Activated gamma-delta T cell (primary cell): ENCODE measurements at regions not wholly inside any gene's neighbourhood (a gene's known extent, or its start where the extent isn't known, plus 50 kb on each side); places are given as distances from the start of the nearest gene placed in this dataset.
"Not testable (repeated sequence)": the region's sequence is repeated elsewhere in the genome, so short reads cannot be mapped to it uniquely, and the experiment has no call there.

Source experiments
- DNase-seq: peaks from one replicate; lab custom pipeline; 2025; lab: John Stamatoyannopoulos, UW

GRCh38 chr7:52360541-52360940, 674.9 kb upstream of the POM121L12 start:
- DNase-seq, result no peak

- DNase-seq, result no peak
These were observed 680.4 kb upstream of the POM121L12 start for GRCh38 chr7:52355053-52355452.

GRCh38 chr7:52352013-52352981, 683.1 kb upstream of the POM121L12 start:
- no peak for DNase-seq

GRCh38 chr7:52344015-52344414, 691.4 kb upstream of the POM121L12 start:
- DNase-seq, result no peak

GRCh38 chr7:52340067-52340466, 695.4 kb upstream of the POM121L12 start:
- DNase-seq, result no peak

GRCh38 chr7:52328328-52328727, 707.1 kb upstream of the POM121L12 start:
- not testable (repeated sequence) for DNase-seq

- no peak for DNase-seq
These were observed 710.2 kb upstream of the POM121L12 start for GRCh38 chr7:52325237-52325636.

- no peak for DNase-seq
These were observed 712.2 kb upstream of the POM121L12 start for GRCh38 chr7:52323202-52323746.

- DNase-seq, result no peak
These were observed 714.8 kb upstream of the POM121L12 start for GRCh38 chr7:52320610-52321009.

- no peak for DNase-seq
These were observed 717.5 kb upstream of the POM121L12 start for GRCh38 chr7:52317921-52318320.

- no peak for DNase-seq
These were observed 723.5 kb upstream of the POM121L12 start for GRCh38 chr7:52311886-52312285.

GRCh38 chr7:52309631-52310030, 725.8 kb upstream of the POM121L12 start:
- no peak for DNase-seq

GRCh38 chr7:52302765-52303520, 732.5 kb upstream of the POM121L12 start:
- DNase-seq, result no peak

- DNase-seq, result no peak
These were observed 738.3 kb upstream of the POM121L12 start for GRCh38 chr7:52297128-52297527.

GRCh38 chr7:52294942-52295341, 740.5 kb upstream of the POM121L12 start:
- no peak for DNase-seq

- no peak for DNase-seq
These were observed 746.2 kb upstream of the POM121L12 start for GRCh38 chr7:52289247-52289646.

GRCh38 chr7:52287698-52288097, 747.7 kb upstream of the POM121L12 start:
- no peak for DNase-seq

GRCh38 chr7:52285689-52286088, 749.7 kb upstream of the POM121L12 start:
- no peak for DNase-seq

- DNase-seq, result no peak
These were observed 752.1 kb upstream of the POM121L12 start for GRCh38 chr7:52283335-52283734.

GRCh38 chr7:52273685-52274610, 761.5 kb upstream of the POM121L12 start:
- peak; percentile 11 for DNase-seq

- no peak for DNase-seq
These were observed 763.7 kb upstream of the POM121L12 start for GRCh38 chr7:52271703-52272102.
